ENCODE measurements at regions not wholly inside any gene's neighbourhood (a gene's known extent, or its start where the extent isn't known, plus 50 kb on each side); places are given as distances from the start of the nearest gene placed in this dataset.

- no peak for TF ChIP-seq CTCF (conservative IDR thresholded peaks at IDR 0.05)
- Mint-ChIP-seq H3K36me3 (ENCODE audit: low read depth) (no peaks in the 10 kb centered on the region), H3K27ac (no peak overlapping the region)
These were observed 116.1 kb upstream of the RAB12 start for GRCh38 chr18:8493141-8493540.

GRCh38 chr18:8496186-8496585, 113.1 kb upstream of the RAB12 start:
- H3K9me3 Mint-ChIP-seq, result peaks cover 10% of the 10 kb centered on the region
- no peak for TF ChIP-seq CTCF (conservative IDR thresholded peaks at IDR 0.05)
- no peaks in the 10 kb centered on the region for H3K4me1 ChIP-seq (ENCODE audit: control insufficient read depth, insufficient read depth, low read length)
- H3K4me1 Mint-ChIP-seq, result peaks cover 3% of the 10 kb centered on the region
- H3K36me3 Mint-ChIP-seq (ENCODE audit: low read depth), result no peaks in the 10 kb centered on the region
- no peaks in the 10 kb centered on the region for H3K9me3 ChIP-seq (ENCODE audit: control insufficient read depth, low read length)
- H3K27ac ChIP-seq (ENCODE audit: low read depth, low read length), result no peak overlapping the region
- H3K27me3 ChIP-seq (ENCODE audit: control insufficient read depth, insufficient read depth, low read length, poor library complexity, severe bottlenecking), result no peaks in the 10 kb centered on the region
- peaks cover 9% of the 10 kb centered on the region for H3K27me3 Mint-ChIP-seq (ENCODE audit: insufficient read depth)
- 72 to 79% methylated on average over 4 to 9 of the region's 9 CpGs for WGBS, 2 experiments (ENCODE audit: insufficient coverage in 1 of 2, insufficient read length in 1 of 2)
- H3K4me3 Mint-ChIP-seq, result no peak overlapping the region
- DNase-seq, result peak; percentile 57
- no peak overlapping the region for H3K27ac Mint-ChIP-seq
- no peak overlapping the region for H3K9ac ChIP-seq (ENCODE audit: extremely low read depth, low read length, poor library complexity, severe bottlenecking)
- H3K36me3 ChIP-seq (ENCODE audit: control insufficient read depth, insufficient read depth, low read length), result no peaks in the 10 kb centered on the region
- H3K4me3 ChIP-seq (ENCODE audit: low read length), result no peak overlapping the region

More at GRCh38 chr18:8493141-8493540, 116.1 kb upstream of the RAB12 start:
- H3K36me3 ChIP-seq (ENCODE audit: control insufficient read depth, insufficient read depth, low read length), result no peaks in the 10 kb centered on the region
- 88 to 100% methylated on average over 1 to 4 of the region's 4 CpGs for WGBS, 2 experiments (ENCODE audit: insufficient coverage in 1 of 2, insufficient read length in 1 of 2)
- no peaks in the 10 kb centered on the region for H3K4me1 ChIP-seq (ENCODE audit: control insufficient read depth, insufficient read depth, low read length)
- H3K27ac ChIP-seq (ENCODE audit: low read depth, low read length), result no peak overlapping the region
- H3K4me1 Mint-ChIP-seq, result no peaks in the 10 kb centered on the region
- H3K9ac ChIP-seq (ENCODE audit: extremely low read depth, low read length, poor library complexity, severe bottlenecking), result no peak overlapping the region
- H3K9me3 ChIP-seq (ENCODE audit: control insufficient read depth, low read length), result no peaks in the 10 kb centered on the region
- DNase-seq, result no peak
- no peaks in the 10 kb centered on the region for H3K27me3 ChIP-seq (ENCODE audit: control insufficient read depth, insufficient read depth, low read length, poor library complexity, severe bottlenecking)
- H3K27me3 Mint-ChIP-seq (ENCODE audit: insufficient read depth), result peaks cover 9% of the 10 kb centered on the region
- no peak overlapping the region for H3K4me3 Mint-ChIP-seq
- peaks cover 5% of the 10 kb centered on the region for H3K9me3 Mint-ChIP-seq
- H3K4me3 ChIP-seq (ENCODE audit: low read length), result no peak overlapping the region

- Histone ChIP-seq H3K27me3 (ENCODE audit: control insufficient read depth, insufficient read depth, low read length, poor library complexity, severe bottlenecking) (no peaks in the 10 kb centered on the region), H3K36me3 (ENCODE audit: control insufficient read depth, insufficient read depth, low read length) (no peaks in the 10 kb centered on the region), H3K4me3 (ENCODE audit: low read length) (no peak overlapping the region), H3K27ac (ENCODE audit: low read depth, low read length) (no peak overlapping the region), H3K9me3 (ENCODE audit: control insufficient read depth, low read length) (no peaks in the 10 kb centered on the region), H3K4me1 (ENCODE audit: control insufficient read depth, insufficient read depth, low read length) (no peaks in the 10 kb centered on the region), H3K9ac (ENCODE audit: extremely low read depth, low read length, poor library complexity, severe bottlenecking) (no peak overlapping the region)
- no peak for TF ChIP-seq CTCF (conservative IDR thresholded peaks at IDR 0.05)
- Mint-ChIP-seq H3K9me3 (peaks cover 10% of the 10 kb centered on the region), H3K4me3 (no peak overlapping the region), H3K36me3 (ENCODE audit: low read depth) (no peaks in the 10 kb centered on the region), H3K27me3 (ENCODE audit: insufficient read depth) (peaks cover 4% of the 10 kb centered on the region), H3K27ac (no peak overlapping the region), H3K4me1 (peaks cover 3% of the 10 kb centered on the region)
- 92 to 94% methylated on average over 2 to 4 of the region's 4 CpGs for whole genome bisulfite sequencing, 2 experiments (ENCODE audit: insufficient coverage in 1 of 2, insufficient read length in 1 of 2)
- DNase-seq, result no peak
These were observed 110.3 kb upstream of the RAB12 start for GRCh38 chr18:8498905-8499304.
